SK-N-MC (cell line): ENCODE measurements at regions not wholly inside any gene's neighbourhood (a gene's known extent, or its start where the extent isn't known, plus 50 kb on each side); places are given as distances from the start of the nearest gene placed in this dataset.

Source experiments
- EZH2 ChIP-seq: fragments of 200-600 bp; sonication (generic); IDR thresholded peaks from one replicate; pipeline ENCODE4 v1.6.1; 2017; ENCODE audit warnings: antibody characterized with exemption
- POLR2AphosphoS5 ChIP-seq: IDR thresholded peaks from 2 replicates; pipeline ENCODE4 v1.6.1; 2012; ENCODE audit warnings: mild to moderate bottlenecking, low read depth, low read length, borderline replicate concordance

- TF ChIP-seq EZH2 = no peak
- TF ChIP-seq POLR2AphosphoS5 = no peak
These were observed 457.8 kb upstream of the ZNF717 start for GRCh38 chr3:76242886-76243753.
